HL-60 (cell line): ENCODE measurements at regions not wholly inside any gene's neighbourhood (a gene's known extent, or its start where the extent isn't known, plus 50 kb on each side); places are given as distances from the start of the nearest gene placed in this dataset.

Source experiments
- CTCF ChIP-seq: IDR thresholded peaks from one replicate; pipeline ENCODE4 v1.5.1; 2011; ENCODE audit warnings: low read length, control low read depth, inconsistent platforms; ENCODE audit not compliant: insufficient read depth
- GABPA ChIP-seq: IDR thresholded peaks from 2 replicates; pipeline ENCODE4 v1.6.1; 2012; ENCODE audit warnings: low read depth
- POLR2AphosphoS5 ChIP-seq: IDR thresholded peaks from 2 replicates; pipeline ENCODE4 v1.6.1; 2012; ENCODE audit warnings: low read depth

DNA sequence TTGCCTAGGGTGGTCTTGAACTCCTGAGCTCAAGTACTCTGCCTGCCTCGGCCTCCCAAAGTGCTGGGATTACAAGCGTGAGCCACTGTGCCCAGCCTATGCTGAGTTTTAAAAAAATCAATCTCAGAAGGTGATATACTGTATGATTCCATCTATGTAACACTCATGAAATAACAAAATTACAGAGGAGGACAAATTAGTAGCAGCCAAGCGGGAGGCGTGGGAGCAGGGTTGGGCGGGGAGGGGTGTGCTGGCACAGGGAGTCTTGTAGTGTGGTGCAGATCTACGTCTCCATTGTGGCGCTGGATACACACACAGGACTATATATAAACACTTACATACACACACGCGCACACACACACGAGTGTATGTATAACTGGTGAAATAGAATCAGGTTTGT, 80.6 kb upstream of the LINGO1 start:
- TF ChIP-seq GABPA, result no peak
- no peak for TF ChIP-seq CTCF
- no peak for TF ChIP-seq POLR2AphosphoS5
